PC-9 (cell line): ENCODE measurements at regions not wholly inside any gene's neighbourhood (a gene's known extent, or its start where the extent isn't known, plus 50 kb on each side); places are given as distances from the start of the nearest gene placed in this dataset.

Experiments
- EZH2 ChIP-seq: fragments of 200-600 bp; sonication (generic); IDR thresholded peaks from 2 replicates; pipeline ENCODE4 v1.8.0; 2017; ENCODE audit warnings: antibody characterized with exemption, low read depth
- TF ChIP-seq, protein P1 (sequence below): fragments of 200-600 bp; sonication (generic); conservative IDR thresholded peaks from 2 replicates; pipeline ENCODE4 v1.6.1; 2017; ENCODE audit warnings: mixed run types, antibody characterized with exemption, mild to moderate bottlenecking, moderate library complexity

DNA sequence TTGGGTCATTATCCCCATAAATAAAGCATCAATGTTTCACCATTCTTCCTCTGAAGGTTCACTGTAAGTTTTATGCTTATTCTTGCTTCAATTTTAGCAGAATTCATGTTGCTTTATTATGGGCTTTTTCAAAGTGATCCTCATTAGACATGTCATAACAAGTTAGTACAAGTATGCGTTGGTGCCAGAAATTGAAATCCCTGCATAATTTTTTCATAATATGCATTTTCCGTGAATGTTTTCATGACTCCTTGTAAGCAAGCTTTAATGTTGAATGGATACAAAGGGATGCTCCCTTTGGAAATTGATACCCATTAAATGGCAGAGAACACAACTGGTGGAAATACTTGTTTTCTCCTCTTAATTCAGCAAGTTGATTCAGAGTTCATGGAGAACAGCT lies 179.7 kb downstream of the ST6GAL2 start:
- TF ChIP-seq, protein P1, sequence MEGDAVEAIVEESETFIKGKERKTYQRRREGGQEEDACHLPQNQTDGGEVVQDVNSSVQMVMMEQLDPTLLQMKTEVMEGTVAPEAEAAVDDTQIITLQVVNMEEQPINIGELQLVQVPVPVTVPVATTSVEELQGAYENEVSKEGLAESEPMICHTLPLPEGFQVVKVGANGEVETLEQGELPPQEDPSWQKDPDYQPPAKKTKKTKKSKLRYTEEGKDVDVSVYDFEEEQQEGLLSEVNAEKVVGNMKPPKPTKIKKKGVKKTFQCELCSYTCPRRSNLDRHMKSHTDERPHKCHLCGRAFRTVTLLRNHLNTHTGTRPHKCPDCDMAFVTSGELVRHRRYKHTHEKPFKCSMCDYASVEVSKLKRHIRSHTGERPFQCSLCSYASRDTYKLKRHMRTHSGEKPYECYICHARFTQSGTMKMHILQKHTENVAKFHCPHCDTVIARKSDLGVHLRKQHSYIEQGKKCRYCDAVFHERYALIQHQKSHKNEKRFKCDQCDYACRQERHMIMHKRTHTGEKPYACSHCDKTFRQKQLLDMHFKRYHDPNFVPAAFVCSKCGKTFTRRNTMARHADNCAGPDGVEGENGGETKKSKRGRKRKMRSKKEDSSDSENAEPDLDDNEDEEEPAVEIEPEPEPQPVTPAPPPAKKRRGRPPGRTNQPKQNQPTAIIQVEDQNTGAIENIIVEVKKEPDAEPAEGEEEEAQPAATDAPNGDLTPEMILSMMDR: no peak
- TF ChIP-seq EZH2: no peak
